Vagina (tissue), 2 donors: ENCODE measurements at regions not wholly inside any gene's neighbourhood (a gene's known extent, or its start where the extent isn't known, plus 50 kb on each side); places are given as distances from the start of the nearest gene placed in this dataset.

ENCODE experiments used
- DNase-seq, 2 donors: peaks; one replicate each; pipeline ENCODE4 v3.0.0-alpha.2; 2017; ENCODE audit errors: extremely low spot score in 2 of 2
- H3K27ac ChIP-seq: fragments of 200-600 bp; sonication (generic); one replicate; pipeline ENCODE4 v1.5.1; 2019
- H3K27me3 ChIP-seq: fragments of 200-600 bp; sonication (generic); one replicate; pipeline ENCODE4 v1.5.1; 2019
- H3K36me3 ChIP-seq, 2 donors: fragments of 200-600 bp; sonication (generic); one replicate each; pipeline ENCODE4 v1.5.1; 2017 to 2019
- H3K4me1 ChIP-seq: fragments of 200-600 bp; sonication (generic); one replicate; pipeline ENCODE4 v1.5.1; 2019
- H3K4me3 ChIP-seq, 2 donors: fragments of 200-600 bp; sonication (generic); 1 replicate in 1 of 2; 2 replicates in 1 of 2; pipeline ENCODE4 v1.5.1; 2016 to 2019
- H3K9me3 ChIP-seq: fragments of 200-600 bp; sonication (generic); one replicate; pipeline ENCODE4 v1.5.1; 2019
- POLR2A ChIP-seq, 2 donors: fragments of 450-650 bp; IDR thresholded peaks; one replicate each; pipeline ENCODE4 v1.6.1; 2017; ENCODE audit warnings: antibody characterized with exemption in 2 of 2, mild to moderate bottlenecking in 2 of 2, moderate library complexity in 2 of 2
- POLR2AphosphoS5 ChIP-seq, 2 donors: sonication (generic); formaldehyde crosslinking; IDR thresholded peaks; one replicate each; pipeline ENCODE4 v1.9.0; 2017; ENCODE audit warnings: antibody characterized with exemption in 2 of 2, mild to moderate bottlenecking in 2 of 2, low read depth in 1 of 2; ENCODE audit not compliant: insufficient read depth in 1 of 2
- intact Hi-C: fragments of 100-400 bp; cut with DNase I; formaldehyde crosslinking; loops from one replicate; pipeline ENCODE4 v1.15.1; 2023
- TF ChIP-seq, protein P1 (sequence below), 3 experiments: fragments of 450-650 bp in 2 of 3; fragments of 200-600 bp in 1 of 3; sonication (generic) in 1 of 3; IDR thresholded peaks; one replicate each; pipeline ENCODE4 v1.5.1; 2017 to 2019; ENCODE audit warnings: antibody characterized with exemption in 3 of 3, mild to moderate bottlenecking in 2 of 3, moderate library complexity in 2 of 3

DNA sequence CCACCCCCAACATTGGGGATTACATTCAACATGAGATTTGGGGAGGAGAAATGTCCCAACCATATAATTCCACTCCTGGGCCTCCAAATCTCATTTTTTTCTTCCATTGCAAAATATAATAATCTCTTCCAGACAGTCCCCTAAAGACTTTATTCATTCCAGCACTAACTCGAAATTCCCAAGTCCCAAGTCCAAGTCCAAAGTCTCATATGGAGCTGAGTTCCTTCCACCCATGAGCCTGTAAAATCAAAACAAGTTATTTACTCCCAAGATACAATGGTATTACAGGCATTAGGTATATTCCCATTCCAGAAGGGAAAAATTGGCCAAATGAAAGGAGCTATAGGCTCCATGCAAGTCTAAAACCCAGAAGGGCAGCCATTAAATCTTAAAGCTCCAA is 56.7 kb downstream of the P2RY1 start:
- TF ChIP-seq POLR2AphosphoS5 (IDR thresholded peaks at IDR 0.05; ENCODE audit: insufficient read depth in 1 of 2, low read depth in 1 of 2) (no peak), POLR2A (IDR thresholded peaks at IDR 0.05) (no peak)
- TF ChIP-seq, protein P1, sequence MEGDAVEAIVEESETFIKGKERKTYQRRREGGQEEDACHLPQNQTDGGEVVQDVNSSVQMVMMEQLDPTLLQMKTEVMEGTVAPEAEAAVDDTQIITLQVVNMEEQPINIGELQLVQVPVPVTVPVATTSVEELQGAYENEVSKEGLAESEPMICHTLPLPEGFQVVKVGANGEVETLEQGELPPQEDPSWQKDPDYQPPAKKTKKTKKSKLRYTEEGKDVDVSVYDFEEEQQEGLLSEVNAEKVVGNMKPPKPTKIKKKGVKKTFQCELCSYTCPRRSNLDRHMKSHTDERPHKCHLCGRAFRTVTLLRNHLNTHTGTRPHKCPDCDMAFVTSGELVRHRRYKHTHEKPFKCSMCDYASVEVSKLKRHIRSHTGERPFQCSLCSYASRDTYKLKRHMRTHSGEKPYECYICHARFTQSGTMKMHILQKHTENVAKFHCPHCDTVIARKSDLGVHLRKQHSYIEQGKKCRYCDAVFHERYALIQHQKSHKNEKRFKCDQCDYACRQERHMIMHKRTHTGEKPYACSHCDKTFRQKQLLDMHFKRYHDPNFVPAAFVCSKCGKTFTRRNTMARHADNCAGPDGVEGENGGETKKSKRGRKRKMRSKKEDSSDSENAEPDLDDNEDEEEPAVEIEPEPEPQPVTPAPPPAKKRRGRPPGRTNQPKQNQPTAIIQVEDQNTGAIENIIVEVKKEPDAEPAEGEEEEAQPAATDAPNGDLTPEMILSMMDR (IDR thresholded peaks at IDR 0.05), result no peak
- no peak for DNase-seq
- no peaks in the 10 kb centered on the region for H3K9me3 ChIP-seq
- H3K27ac ChIP-seq, result no peak overlapping the region
- no peak overlapping the region for H3K4me3 ChIP-seq
- H3K27me3 ChIP-seq, result no peaks in the 10 kb centered on the region
- H3K4me1 ChIP-seq, result no peaks in the 10 kb centered on the region
- no peaks in the 10 kb centered on the region for H3K36me3 ChIP-seq
- intact Hi-C loops, result no loop called here

DNA sequence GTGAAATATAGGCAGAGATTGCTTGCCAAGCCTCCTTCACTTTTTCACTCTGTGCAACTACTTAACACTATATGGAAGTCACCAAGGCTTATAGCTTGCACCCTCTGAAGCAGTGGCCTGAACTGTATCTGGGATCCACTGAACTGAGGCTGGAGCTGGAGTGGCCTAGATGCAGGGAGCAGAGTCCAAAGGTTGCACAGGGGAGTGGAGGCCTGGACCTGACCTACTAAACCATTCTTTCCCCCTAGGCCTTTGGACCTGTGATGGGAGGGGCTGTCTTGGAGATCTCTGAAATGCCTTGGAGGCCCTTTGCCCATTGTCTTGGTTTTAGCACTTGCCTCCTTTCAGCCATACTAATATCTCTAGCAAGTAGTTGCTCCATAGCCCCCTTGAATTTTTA is 57.5 kb downstream of the P2RY1 start:
- H3K9me3 ChIP-seq, result no peaks in the 10 kb centered on the region
- no peaks in the 10 kb centered on the region for H3K36me3 ChIP-seq
- intact Hi-C loops, result no loop called here
- no peaks in the 10 kb centered on the region for H3K4me1 ChIP-seq
- no peak overlapping the region for H3K4me3 ChIP-seq
- H3K27me3 ChIP-seq, result no peaks in the 10 kb centered on the region
- DNase-seq, result no peak
- no peak for TF ChIP-seq POLR2AphosphoS5 (IDR thresholded peaks at IDR 0.05; ENCODE audit: insufficient read depth in 1 of 2, low read depth in 1 of 2)
- TF ChIP-seq POLR2A (IDR thresholded peaks at IDR 0.05), result no peak
- TF ChIP-seq, protein P1 (IDR thresholded peaks at IDR 0.05), result no peak
- no peak overlapping the region for H3K27ac ChIP-seq

DNA sequence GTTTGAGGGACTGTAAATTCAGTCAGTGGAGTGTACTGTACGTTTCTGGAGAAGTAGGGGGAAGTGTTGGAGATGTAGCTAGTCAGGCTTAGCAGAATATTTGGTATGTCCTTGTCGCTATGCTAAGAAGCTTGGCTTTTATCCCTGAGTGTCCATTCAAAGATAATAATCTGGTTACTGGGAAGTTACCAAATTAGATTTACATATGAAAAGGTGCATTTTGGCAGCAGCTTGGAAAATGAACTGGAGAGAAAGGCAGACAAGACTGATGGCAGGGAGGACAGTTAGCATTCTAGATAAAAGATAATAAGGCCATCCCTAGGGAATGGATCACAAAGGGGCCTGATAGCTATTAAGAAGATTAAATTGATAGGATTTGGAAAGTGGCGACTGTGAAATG is 58.7 kb downstream of the P2RY1 start:
- TF ChIP-seq POLR2AphosphoS5 (IDR thresholded peaks at IDR 0.05; ENCODE audit: insufficient read depth in 1 of 2, low read depth in 1 of 2) (no peak), POLR2A (IDR thresholded peaks at IDR 0.05) (no peak)
- TF ChIP-seq, protein P1 (IDR thresholded peaks at IDR 0.05), result no peak
- H3K36me3 ChIP-seq, result no peaks in the 10 kb centered on the region
- H3K4me3 ChIP-seq, result no peak overlapping the region
- H3K4me1 ChIP-seq, result no peaks in the 10 kb centered on the region
- H3K27me3 ChIP-seq, result no peaks in the 10 kb centered on the region
- H3K27ac ChIP-seq, result no peak overlapping the region
- no peak for DNase-seq
- intact Hi-C loops, result no loop called here
- no peaks in the 10 kb centered on the region for H3K9me3 ChIP-seq

DNA sequence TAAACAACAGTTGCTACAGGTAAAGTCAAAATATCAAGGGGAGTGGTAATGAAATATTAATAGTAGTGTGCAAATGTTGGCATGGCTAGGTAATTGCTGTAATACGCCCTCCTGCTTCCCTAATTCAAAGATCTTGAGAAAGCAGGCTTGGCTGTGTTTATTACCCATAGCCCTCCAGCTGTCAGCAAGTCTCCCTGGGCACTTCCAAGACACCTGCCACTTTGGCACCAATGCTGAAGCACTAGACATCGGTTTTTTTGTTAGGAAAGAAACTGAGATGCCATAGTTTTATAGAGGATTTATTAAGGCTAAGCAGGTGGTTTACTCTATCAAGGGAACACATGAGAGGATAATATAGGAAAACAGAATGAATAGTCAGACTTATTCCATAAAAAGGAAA is 64.4 kb downstream of the P2RY1 start:
- H3K36me3 ChIP-seq, result no peaks in the 10 kb centered on the region
- H3K27me3 ChIP-seq, result no peaks in the 10 kb centered on the region
- intact Hi-C loops, result no loop called here
- no peaks in the 10 kb centered on the region for H3K9me3 ChIP-seq
- no peak for DNase-seq
- H3K4me3 ChIP-seq, result no peak overlapping the region
- no peak overlapping the region for H3K27ac ChIP-seq
- no peaks in the 10 kb centered on the region for H3K4me1 ChIP-seq
- TF ChIP-seq POLR2A (IDR thresholded peaks at IDR 0.05) (no peak), POLR2AphosphoS5 (IDR thresholded peaks at IDR 0.05; ENCODE audit: insufficient read depth in 1 of 2, low read depth in 1 of 2) (no peak)
- TF ChIP-seq, protein P1 (IDR thresholded peaks at IDR 0.05), result no peak

DNA sequence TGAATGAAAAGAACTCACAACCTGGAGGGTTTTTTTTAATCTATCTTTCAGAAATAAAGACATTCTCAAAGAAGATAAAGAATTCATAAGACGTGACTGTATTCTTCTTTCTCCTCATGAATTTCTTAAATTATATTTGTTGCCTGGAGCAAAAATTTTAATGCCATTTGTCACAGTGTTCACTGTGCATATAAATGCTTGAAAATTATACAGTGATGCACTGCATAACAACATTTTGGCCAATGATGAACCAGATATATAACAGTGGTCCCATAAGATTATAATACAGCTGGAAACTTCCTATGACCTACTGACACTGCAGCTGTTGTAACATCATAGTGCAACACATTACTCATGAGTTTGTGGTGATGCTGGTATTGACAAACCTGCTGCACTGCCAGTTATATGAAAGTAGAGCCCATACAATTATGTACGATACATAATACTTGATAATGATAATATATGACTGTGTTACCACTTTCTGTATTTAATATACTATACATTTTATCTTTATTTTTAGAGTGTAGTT is 67.3 kb downstream of the P2RY1 start:
- no peaks in the 10 kb centered on the region for H3K4me1 ChIP-seq
- H3K36me3 ChIP-seq, result no peaks in the 10 kb centered on the region
- no peak for TF ChIP-seq POLR2A (IDR thresholded peaks at IDR 0.05)
- no peak for TF ChIP-seq POLR2AphosphoS5 (IDR thresholded peaks at IDR 0.05; ENCODE audit: insufficient read depth in 1 of 2, low read depth in 1 of 2)
- TF ChIP-seq, protein P1 (IDR thresholded peaks at IDR 0.05), result no peak
- no peaks in the 10 kb centered on the region for H3K9me3 ChIP-seq
- intact Hi-C loops, result no loop called here
- no peak overlapping the region for H3K27ac ChIP-seq
- H3K27me3 ChIP-seq, result no peaks in the 10 kb centered on the region
- H3K4me3 ChIP-seq, result no peak overlapping the region
- DNase-seq, result no peak
